Activated gamma-delta T cell treated with anti-CD3 and anti-CD28 coated beads, Interleukin-2, amount 50 U/mL, for 16 hours (primary cell): ENCODE measurements at regions not wholly inside any gene's neighbourhood (a gene's known extent, or its start where the extent isn't known, plus 50 kb on each side); places are given as distances from the start of the nearest gene placed in this dataset.
"Not testable (repeated sequence)": the region's sequence is repeated elsewhere in the genome, so short reads cannot be mapped to it uniquely, and the experiment has no call there.

Source experiments
- DNase-seq: peaks from one replicate; pipeline ENCODE4 v3.0.0-alpha.2; 2020; ENCODE audit warnings: low read depth

- DNase-seq, result no peak
These were observed 228.9 kb downstream of the RNF144A start for GRCh38 chr2:7146151-7146550.

- DNase-seq, result no peak
These were observed 237.4 kb downstream of the RNF144A start for GRCh38 chr2:7154656-7155055.

- no peak for DNase-seq
These were observed 244.3 kb downstream of the RNF144A start for GRCh38 chr2:7161501-7161900.

GRCh38 chr2:7165736-7166135, 248.5 kb downstream of the RNF144A start:
- no peak for DNase-seq

- DNase-seq, result no peak
These were observed 250.7 kb downstream of the RNF144A start for GRCh38 chr2:7167801-7168411.

- DNase-seq, result no peak
These were observed 252.4 kb downstream of the RNF144A start for GRCh38 chr2:7169593-7169992.

- DNase-seq, result not testable (repeated sequence)
These were observed 261.8 kb downstream of the RNF144A start for GRCh38 chr2:7178996-7179395.

GRCh38 chr2:7180638-7181370, 263.6 kb downstream of the RNF144A start:
- DNase-seq, result no peak

GRCh38 chr2:7182525-7182924, 265.3 kb downstream of the RNF144A start:
- DNase-seq, result no peak

- DNase-seq, result no peak
These were observed 271.9 kb downstream of the RNF144A start for GRCh38 chr2:7189106-7189505.

GRCh38 chr2:7190587-7191324, 273.5 kb downstream of the RNF144A start:
- DNase-seq, result no peak

- no peak for DNase-seq
These were observed 274.7 kb downstream of the RNF144A start for GRCh38 chr2:7191932-7192331.

GRCh38 chr2:7193457-7193856, 276.2 kb downstream of the RNF144A start:
- DNase-seq, result no peak

- no peak for DNase-seq
These were observed 277.7 kb downstream of the RNF144A start for GRCh38 chr2:7194950-7195349.

GRCh38 chr2:7196883-7197282, 279.7 kb downstream of the RNF144A start:
- DNase-seq, result no peak

GRCh38 chr2:7201851-7202250, 284.6 kb downstream of the RNF144A start:
- DNase-seq, result no peak

- peak; percentile 55 for DNase-seq
These were observed 285.9 kb downstream of the RNF144A start for GRCh38 chr2:7203056-7203467.

GRCh38 chr2:7205151-7205830, 288.1 kb downstream of the RNF144A start:
- no peak for DNase-seq

- no peak for DNase-seq
These were observed 289.0 kb downstream of the RNF144A start for GRCh38 chr2:7206111-7206810.

- DNase-seq, result no peak
These were observed 290.4 kb downstream of the RNF144A start for GRCh38 chr2:7207631-7208030.

GRCh38 chr2:7209757-7210555, 292.7 kb downstream of the RNF144A start:
- no peak for DNase-seq
